Smooth muscle cell (in vitro differentiated cells): ENCODE measurements at regions not wholly inside any gene's neighbourhood (a gene's known extent, or its start where the extent isn't known, plus 50 kb on each side); places are given as distances from the start of the nearest gene placed in this dataset.

ENCODE experiments used
- DNase-seq: peaks from one replicate; lab custom pipeline; 2025; ENCODE audit not compliant: unreplicated experiment; lab: John Stamatoyannopoulos, UW
- H2AFZ ChIP-seq: fragments of 200-600 bp; sonication (generic); 2 replicates; pipeline ENCODE4 v1.6.0; 2016; ENCODE audit warnings: antibody characterized with exemption, low read depth, mild to moderate bottlenecking
- H3F3A ChIP-seq: fragments of 200-600 bp; sonication (generic); 2 replicates; pipeline ENCODE4 v1.6.0; 2017; ENCODE audit warnings: antibody characterized with exemption, low read depth
- H3K27ac ChIP-seq: fragments of 200-600 bp; sonication (generic); 2 replicates; pipeline ENCODE4 v1.5.1; 2016; ENCODE audit warnings: low read depth, mild to moderate bottlenecking
- H3K27me3 ChIP-seq: fragments of 200-600 bp; sonication (generic); 2 replicates; pipeline ENCODE4 v1.6.1; 2016; ENCODE audit warnings: low read depth, mild to moderate bottlenecking
- H3K36me3 ChIP-seq: fragments of 200-600 bp; sonication (generic); 2 replicates; pipeline ENCODE4 v1.5.1; 2016; ENCODE audit warnings: low read depth
- H3K4me1 ChIP-seq: fragments of 200-600 bp; sonication (generic); 2 replicates; pipeline ENCODE4 v1.5.1; 2016; ENCODE audit warnings: low read depth
- H3K4me2 ChIP-seq: fragments of 200-600 bp; sonication (generic); 2 replicates; pipeline ENCODE4 v1.6.0; 2016; ENCODE audit warnings: mild to moderate bottlenecking
- H3K4me3 ChIP-seq: fragments of 200-600 bp; sonication (generic); 2 replicates; pipeline ENCODE4 v1.5.1; 2016; ENCODE audit warnings: mild to moderate bottlenecking
- H3K79me2 ChIP-seq: fragments of 200-600 bp; sonication (generic); 2 replicates; pipeline ENCODE4 v1.6.0; 2016; ENCODE audit warnings: low read depth, mild to moderate bottlenecking
- H3K9ac ChIP-seq: fragments of 200-600 bp; sonication (generic); 2 replicates; pipeline ENCODE4 v1.6.0; 2016; ENCODE audit warnings: low read depth
- H3K9me3 ChIP-seq: fragments of 200-600 bp; sonication (generic); replicated peaks from 2 replicates; pipeline ENCODE4 v1.5.1; 2016; ENCODE audit warnings: low read depth
- H4K20me1 ChIP-seq: fragments of 200-600 bp; sonication (generic); 2 replicates; pipeline ENCODE4 v1.6.0; 2016; ENCODE audit warnings: low read depth
- WGBS: methylation state at CpG from one replicate; pipeline ENCODE4 v1.1.7; 2016; ENCODE audit warnings: low lambda C conversion rate; 5-methylcytosine and 5-hydroxymethylcytosine counted together
- TF ChIP-seq, protein P1 (sequence below): fragments of 200-600 bp; sonication (generic); IDR thresholded peaks from 2 replicates; pipeline ENCODE4 v1.5.1; 2017; ENCODE audit warnings: borderline replicate concordance, mild to moderate bottlenecking, antibody characterized with exemption; ENCODE audit not compliant: insufficient read depth, poor library complexity, severe bottlenecking

DNA sequence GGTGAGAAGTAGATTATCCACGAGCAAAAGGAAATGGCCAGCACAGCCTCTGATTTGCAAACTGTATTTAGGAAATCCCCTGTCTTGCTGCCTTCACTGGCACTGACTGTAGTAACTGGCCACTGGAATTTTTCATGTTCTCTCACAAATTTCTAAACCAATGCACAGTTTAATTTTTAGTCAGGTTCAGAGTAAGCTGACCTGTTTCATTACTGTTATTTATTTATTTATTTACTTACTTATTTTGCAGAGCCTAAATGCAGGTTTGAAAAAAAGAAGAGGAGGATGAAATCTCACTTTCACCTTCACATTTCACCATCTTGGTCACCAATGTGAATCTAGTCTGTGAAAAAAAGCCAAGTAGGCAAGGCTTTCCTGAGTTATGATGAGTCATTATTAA lies 291.0 kb downstream of the PLOD2 start:
- Histone ChIP-seq H3K79me2 (no peaks in the 10 kb centered on the region), H3F3A (no peaks in the 10 kb centered on the region), H3K4me2 (no peak overlapping the region), H3K27me3 (no peaks in the 10 kb centered on the region), H3K9me3 (no peaks in the 10 kb centered on the region), H2AFZ (peak overlapping the region; percentile 13), H3K4me1 (no peaks in the 10 kb centered on the region), H4K20me1 (no peaks in the 10 kb centered on the region), H3K9ac (no peak overlapping the region), H3K4me3 (no peak overlapping the region), H3K27ac (no peak overlapping the region), H3K36me3 (no peaks in the 10 kb centered on the region)
- TF ChIP-seq, protein P1, sequence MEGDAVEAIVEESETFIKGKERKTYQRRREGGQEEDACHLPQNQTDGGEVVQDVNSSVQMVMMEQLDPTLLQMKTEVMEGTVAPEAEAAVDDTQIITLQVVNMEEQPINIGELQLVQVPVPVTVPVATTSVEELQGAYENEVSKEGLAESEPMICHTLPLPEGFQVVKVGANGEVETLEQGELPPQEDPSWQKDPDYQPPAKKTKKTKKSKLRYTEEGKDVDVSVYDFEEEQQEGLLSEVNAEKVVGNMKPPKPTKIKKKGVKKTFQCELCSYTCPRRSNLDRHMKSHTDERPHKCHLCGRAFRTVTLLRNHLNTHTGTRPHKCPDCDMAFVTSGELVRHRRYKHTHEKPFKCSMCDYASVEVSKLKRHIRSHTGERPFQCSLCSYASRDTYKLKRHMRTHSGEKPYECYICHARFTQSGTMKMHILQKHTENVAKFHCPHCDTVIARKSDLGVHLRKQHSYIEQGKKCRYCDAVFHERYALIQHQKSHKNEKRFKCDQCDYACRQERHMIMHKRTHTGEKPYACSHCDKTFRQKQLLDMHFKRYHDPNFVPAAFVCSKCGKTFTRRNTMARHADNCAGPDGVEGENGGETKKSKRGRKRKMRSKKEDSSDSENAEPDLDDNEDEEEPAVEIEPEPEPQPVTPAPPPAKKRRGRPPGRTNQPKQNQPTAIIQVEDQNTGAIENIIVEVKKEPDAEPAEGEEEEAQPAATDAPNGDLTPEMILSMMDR: no peak
- 7% methylated on average over 1 of the region's 1 CpG for WGBS
- DNase-seq: no peak

GRCh38 chr3:145882436-145882835 lies 278.5 kb downstream of the PLOD2 start:
- no peaks in the 10 kb centered on the region for H3K79me2 ChIP-seq
- H3F3A ChIP-seq: no peaks in the 10 kb centered on the region
- H3K9me3 ChIP-seq: no peaks in the 10 kb centered on the region
- H3K9ac ChIP-seq: no peak overlapping the region
- H2AFZ ChIP-seq: peak overlapping the region; percentile 0
- H3K27ac ChIP-seq: no peak overlapping the region
- WGBS: 51% methylated on average over 2 of the region's 2 CpGs
- TF ChIP-seq, protein P1: no peak
- H3K36me3 ChIP-seq: no peaks in the 10 kb centered on the region
- no peaks in the 10 kb centered on the region for H3K27me3 ChIP-seq
- H3K4me3 ChIP-seq: no peak overlapping the region
- no peak overlapping the region for H3K4me2 ChIP-seq
- no peak for DNase-seq
- no peaks in the 10 kb centered on the region for H3K4me1 ChIP-seq
- H4K20me1 ChIP-seq: no peaks in the 10 kb centered on the region

GRCh38 chr3:145889730-145890129 lies 271.3 kb downstream of the PLOD2 start:
- Histone ChIP-seq H3K27ac (no peak overlapping the region), H3K79me2 (no peaks in the 10 kb centered on the region), H3K27me3 (no peaks in the 10 kb centered on the region), H4K20me1 (no peaks in the 10 kb centered on the region), H3K9me3 (no peaks in the 10 kb centered on the region), H3K9ac (no peak overlapping the region), H3K4me3 (no peak overlapping the region), H2AFZ (no peak overlapping the region), H3K4me2 (no peak overlapping the region), H3K4me1 (peaks cover 3% of the 10 kb centered on the region), H3F3A (no peaks in the 10 kb centered on the region), H3K36me3 (no peaks in the 10 kb centered on the region)
- DNase-seq: no peak
- WGBS: 65% methylated on average over 2 of the region's 2 CpGs
- TF ChIP-seq, protein P1: no peak

DNA sequence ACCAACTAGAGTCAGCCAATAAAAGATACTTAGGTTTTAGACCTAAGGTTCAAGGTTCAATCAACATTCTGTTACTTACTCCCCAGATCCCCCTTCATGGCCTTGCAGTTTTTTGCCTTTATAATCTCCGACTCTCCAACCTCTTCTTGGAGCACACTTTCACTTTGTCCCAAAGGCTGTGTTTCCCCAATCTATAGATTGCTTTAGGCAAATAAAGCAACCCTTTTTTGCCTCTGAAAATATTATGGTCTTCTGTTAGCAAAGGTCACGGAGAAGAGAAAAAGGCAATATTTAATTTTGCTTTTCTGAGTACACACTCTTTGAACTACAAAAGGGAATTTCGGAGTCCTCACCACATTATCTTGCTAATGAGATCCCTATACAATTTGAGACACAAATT lies 268.1 kb downstream of the PLOD2 start:
- over 99% methylated on average over 3 of the region's 3 CpGs for WGBS
- no peaks in the 10 kb centered on the region for H3K79me2 ChIP-seq
- TF ChIP-seq, protein P1: no peak
- H3K4me1 ChIP-seq: peaks cover 3% of the 10 kb centered on the region
- H3K4me2 ChIP-seq: no peak overlapping the region
- H3F3A ChIP-seq: no peaks in the 10 kb centered on the region
- H3K9ac ChIP-seq: no peak overlapping the region
- H3K27ac ChIP-seq: no peak overlapping the region
- no peaks in the 10 kb centered on the region for H4K20me1 ChIP-seq
- DNase-seq: no peak
- H3K9me3 ChIP-seq: no peaks in the 10 kb centered on the region
- H3K27me3 ChIP-seq: no peaks in the 10 kb centered on the region
- H3K4me3 ChIP-seq: no peak overlapping the region
- H2AFZ ChIP-seq: no peak overlapping the region
- no peaks in the 10 kb centered on the region for H3K36me3 ChIP-seq
